ENCODE measurements at regions not wholly inside any gene's neighbourhood (a gene's known extent, or its start where the extent isn't known, plus 50 kb on each side); places are given as distances from the start of the nearest gene placed in this dataset.

DNA sequence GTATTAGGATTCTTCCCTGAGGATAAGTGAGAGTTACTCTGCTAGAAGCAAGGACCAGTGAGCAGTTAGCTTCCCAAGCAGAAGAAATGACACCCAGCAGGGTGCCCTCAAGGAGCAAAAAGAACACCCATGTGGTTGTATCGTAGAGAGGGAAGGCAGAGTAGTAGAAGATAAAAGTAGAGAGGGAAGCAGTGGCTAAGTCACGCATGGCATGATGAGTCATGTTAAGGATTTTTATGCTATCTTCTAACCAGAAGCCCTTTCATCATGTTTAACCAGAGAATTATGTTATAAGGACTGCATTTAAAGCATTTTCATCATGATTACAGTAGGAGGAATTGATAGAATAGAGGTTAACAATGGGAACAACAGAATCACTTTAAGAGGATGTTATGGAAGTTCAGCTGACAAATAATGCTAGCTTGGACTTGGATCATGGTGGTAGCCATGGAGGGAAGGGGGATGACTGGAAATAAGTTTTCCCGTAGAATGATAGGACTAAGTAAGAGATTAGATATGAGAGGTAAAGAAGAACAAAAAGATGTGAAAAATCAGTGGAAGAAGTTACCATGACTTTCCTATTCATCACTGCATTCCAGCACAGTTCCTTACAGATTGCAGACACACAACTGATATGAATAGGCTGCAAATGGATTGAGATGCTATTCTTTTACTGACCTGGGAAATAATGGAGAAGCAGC, 383.5 kb upstream of the INTU start:
- peak; percentile 18 to 63 for DNase-seq (ENCODE audit: low read depth in 2 of 2)
- Histone ChIP-seq H4K20me1 (ENCODE audit: control insufficient read depth, extremely low read depth, insufficient read depth, low read length) (no peaks in the 10 kb centered on the region), H3K4me3 (replicated peaks in 1 of 4; ENCODE audit: control extremely low read depth in 1 of 4, insufficient read depth in 1 of 4, low read depth in 3 of 4, low read length in 4 of 4) (no peak overlapping the region), H2AFZ (ENCODE audit: low read length) (no peak overlapping the region), H3K27ac (ENCODE audit: insufficient read depth, low read length) (no peak overlapping the region), H3K9me3 (ENCODE audit: control insufficient read depth, insufficient read depth, low read depth, low read length) (no peaks in the 10 kb centered on the region), H3K4me1 (ENCODE audit: control insufficient read depth, extremely low read depth, insufficient read depth, low read length) (no peaks in the 10 kb centered on the region), H3K4me2 (ENCODE audit: extremely low read depth, insufficient read depth, low read length) (no peak overlapping the region), H3K9ac (ENCODE audit: insufficient read depth, low read length) (no peak overlapping the region), H3K79me2 (ENCODE audit: control insufficient read depth, insufficient read depth, low read length) (no peaks in the 10 kb centered on the region), H3K27me3 (ENCODE audit: control insufficient read depth, insufficient read depth, low read length) (no peaks in the 10 kb centered on the region), H3K36me3 (ENCODE audit: control insufficient read depth, insufficient read depth, low read length) (no peaks in the 10 kb centered on the region)
- TF ChIP-seq, protein P1, sequence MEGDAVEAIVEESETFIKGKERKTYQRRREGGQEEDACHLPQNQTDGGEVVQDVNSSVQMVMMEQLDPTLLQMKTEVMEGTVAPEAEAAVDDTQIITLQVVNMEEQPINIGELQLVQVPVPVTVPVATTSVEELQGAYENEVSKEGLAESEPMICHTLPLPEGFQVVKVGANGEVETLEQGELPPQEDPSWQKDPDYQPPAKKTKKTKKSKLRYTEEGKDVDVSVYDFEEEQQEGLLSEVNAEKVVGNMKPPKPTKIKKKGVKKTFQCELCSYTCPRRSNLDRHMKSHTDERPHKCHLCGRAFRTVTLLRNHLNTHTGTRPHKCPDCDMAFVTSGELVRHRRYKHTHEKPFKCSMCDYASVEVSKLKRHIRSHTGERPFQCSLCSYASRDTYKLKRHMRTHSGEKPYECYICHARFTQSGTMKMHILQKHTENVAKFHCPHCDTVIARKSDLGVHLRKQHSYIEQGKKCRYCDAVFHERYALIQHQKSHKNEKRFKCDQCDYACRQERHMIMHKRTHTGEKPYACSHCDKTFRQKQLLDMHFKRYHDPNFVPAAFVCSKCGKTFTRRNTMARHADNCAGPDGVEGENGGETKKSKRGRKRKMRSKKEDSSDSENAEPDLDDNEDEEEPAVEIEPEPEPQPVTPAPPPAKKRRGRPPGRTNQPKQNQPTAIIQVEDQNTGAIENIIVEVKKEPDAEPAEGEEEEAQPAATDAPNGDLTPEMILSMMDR (conservative IDR thresholded peaks at IDR 0.05 in 1 of 2, IDR thresholded peaks at IDR 0.05 in 1 of 2; ENCODE audit: low read depth in 1 of 2, low read length in 2 of 2): no peak
- TF ChIP-seq EZH2 (IDR thresholded peaks at IDR 0.05; ENCODE audit: low read length, missing control alignments): no peak

DNA sequence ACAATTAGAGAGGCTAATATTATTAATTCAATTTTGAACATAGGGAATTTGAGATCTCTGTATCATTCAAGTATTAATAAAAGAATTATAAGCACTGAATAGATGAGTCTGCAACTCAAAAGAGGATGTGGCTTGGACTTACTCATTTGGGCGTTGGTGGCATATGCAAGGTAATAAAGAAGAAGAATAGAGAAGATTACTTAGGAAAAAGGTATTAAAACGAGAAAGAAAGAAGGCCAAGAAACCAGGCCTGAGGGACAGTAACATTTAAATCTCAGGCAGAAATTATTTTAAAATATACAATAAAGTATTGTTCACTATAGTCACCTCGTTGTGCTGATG, 383.0 kb upstream of the INTU start:
- Histone ChIP-seq H3K36me3 (ENCODE audit: control insufficient read depth, insufficient read depth, low read length) (no peaks in the 10 kb centered on the region), H3K27ac (ENCODE audit: insufficient read depth, low read length) (no peak overlapping the region), H3K4me2 (ENCODE audit: extremely low read depth, insufficient read depth, low read length) (no peak overlapping the region), H3K4me3 (replicated peaks in 1 of 4; ENCODE audit: control extremely low read depth in 1 of 4, insufficient read depth in 1 of 4, low read depth in 3 of 4, low read length in 4 of 4) (no peak overlapping the region), H3K27me3 (ENCODE audit: control insufficient read depth, insufficient read depth, low read length) (no peaks in the 10 kb centered on the region), H3K9ac (ENCODE audit: insufficient read depth, low read length) (no peak overlapping the region), H3K79me2 (ENCODE audit: control insufficient read depth, insufficient read depth, low read length) (no peaks in the 10 kb centered on the region), H4K20me1 (ENCODE audit: control insufficient read depth, extremely low read depth, insufficient read depth, low read length) (no peaks in the 10 kb centered on the region), H3K4me1 (ENCODE audit: control insufficient read depth, extremely low read depth, insufficient read depth, low read length) (no peaks in the 10 kb centered on the region), H2AFZ (ENCODE audit: low read length) (no peak overlapping the region), H3K9me3 (ENCODE audit: control insufficient read depth, insufficient read depth, low read depth, low read length) (no peaks in the 10 kb centered on the region)
- no peak for DNase-seq (ENCODE audit: low read depth in 2 of 2)
- TF ChIP-seq, protein P1 (conservative IDR thresholded peaks at IDR 0.05 in 1 of 2, IDR thresholded peaks at IDR 0.05 in 1 of 2; ENCODE audit: low read depth in 1 of 2, low read length in 2 of 2): no peak
- no peak for TF ChIP-seq EZH2 (IDR thresholded peaks at IDR 0.05; ENCODE audit: low read length, missing control alignments)

DNA sequence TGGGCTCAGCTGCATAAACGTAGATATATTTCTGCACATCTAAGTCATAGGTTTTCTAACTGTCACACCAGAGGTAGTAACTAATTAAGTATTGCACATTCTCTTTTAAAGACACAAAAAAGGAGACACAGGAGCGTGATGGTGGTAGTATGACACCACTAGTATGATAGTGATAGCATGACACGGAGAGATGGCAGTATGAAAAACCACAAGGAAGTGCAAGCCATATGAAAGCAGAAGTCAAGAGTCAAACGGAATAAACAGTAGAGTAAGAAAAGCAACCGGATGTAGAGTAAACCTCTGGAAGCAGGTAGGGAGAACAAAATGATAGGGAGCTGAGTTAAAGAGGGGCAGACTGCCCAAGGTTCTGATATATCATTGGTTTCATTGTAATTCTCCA, 382.2 kb upstream of the INTU start:
- Histone ChIP-seq H3K9me3 (ENCODE audit: control insufficient read depth, insufficient read depth, low read depth, low read length) (no peaks in the 10 kb centered on the region), H3K27ac (ENCODE audit: insufficient read depth, low read length) (no peak overlapping the region), H3K79me2 (ENCODE audit: control insufficient read depth, insufficient read depth, low read length) (no peaks in the 10 kb centered on the region), H2AFZ (ENCODE audit: low read length) (no peak overlapping the region), H3K36me3 (ENCODE audit: control insufficient read depth, insufficient read depth, low read length) (no peaks in the 10 kb centered on the region), H3K4me3 (replicated peaks in 1 of 4; ENCODE audit: control extremely low read depth in 1 of 4, insufficient read depth in 1 of 4, low read depth in 3 of 4, low read length in 4 of 4) (no peak overlapping the region), H3K4me2 (ENCODE audit: extremely low read depth, insufficient read depth, low read length) (no peak overlapping the region), H3K27me3 (ENCODE audit: control insufficient read depth, insufficient read depth, low read length) (no peaks in the 10 kb centered on the region), H4K20me1 (ENCODE audit: control insufficient read depth, extremely low read depth, insufficient read depth, low read length) (no peaks in the 10 kb centered on the region), H3K9ac (ENCODE audit: insufficient read depth, low read length) (no peak overlapping the region), H3K4me1 (ENCODE audit: control insufficient read depth, extremely low read depth, insufficient read depth, low read length) (no peaks in the 10 kb centered on the region)
- DNase-seq (ENCODE audit: low read depth in 2 of 2): no peak
- TF ChIP-seq, protein P1 (conservative IDR thresholded peaks at IDR 0.05 in 1 of 2, IDR thresholded peaks at IDR 0.05 in 1 of 2; ENCODE audit: low read depth in 1 of 2, low read length in 2 of 2): no peak
- TF ChIP-seq EZH2 (IDR thresholded peaks at IDR 0.05; ENCODE audit: low read length, missing control alignments): no peak

All from fibroblast of lung (primary cell).